Liver (tissue), 8 donors: ENCODE measurements at regions not wholly inside any gene's neighbourhood (a gene's known extent, or its start where the extent isn't known, plus 50 kb on each side); places are given as distances from the start of the nearest gene placed in this dataset.

Experiments used
- DNase-seq: peaks from one replicate; pipeline ENCODE4 v3.0.0-alpha.2; 2017; ENCODE audit warnings: low spot score
- H3K27ac ChIP-seq, 2 donors: one replicate each; pipeline ENCODE4 v1.7.0; 2013; ENCODE audit warnings: inconsistent platforms in 2 of 2, low read length in 2 of 2, control low read depth in 1 of 2, low read depth in 1 of 2, mild to moderate bottlenecking in 1 of 2
- H3K27me3 ChIP-seq, 4 donors: one replicate each; pipeline versions ENCODE4 v1.6.1 to v1.7.0; 2013; ENCODE audit warnings: low read length in 3 of 4, inconsistent platforms in 1 of 4, mild to moderate bottlenecking in 1 of 4, moderate library complexity in 1 of 4; ENCODE audit not compliant: control insufficient read depth in 4 of 4, insufficient read depth in 4 of 4
- H3K36me3 ChIP-seq, 4 donors: one replicate each; pipeline versions ENCODE4 v1.6.1 to v1.7.0; 2013; ENCODE audit warnings: low read length in 3 of 4, mild to moderate bottlenecking in 3 of 4, low read depth in 1 of 4, moderate library complexity in 1 of 4; ENCODE audit not compliant: control insufficient read depth in 4 of 4, insufficient read depth in 3 of 4
- H3K4me1 ChIP-seq, 4 donors: one replicate each; pipeline versions ENCODE4 v1.6.1 to v1.7.0; 2013; ENCODE audit warnings: low read length in 3 of 4, mild to moderate bottlenecking in 3 of 4, moderate library complexity in 1 of 4; ENCODE audit not compliant: control insufficient read depth in 4 of 4, insufficient read depth in 4 of 4
- H3K4me3 ChIP-seq, 3 donors: one replicate each; pipeline versions ENCODE4 v1.6.1 to v1.7.0; 2013; ENCODE audit warnings: low read length in 3 of 3, control low read depth in 1 of 3, low read depth in 1 of 3, mild to moderate bottlenecking in 1 of 3
- H3K9ac ChIP-seq, 2 donors: one replicate each; pipeline ENCODE4 v1.7.0; 2013; ENCODE audit warnings: low read length in 2 of 2, mild to moderate bottlenecking in 2 of 2, moderate library complexity in 2 of 2, control low read depth in 1 of 2, low read depth in 1 of 2
- H3K9me3 ChIP-seq, 4 donors: one replicate each; pipeline versions ENCODE4 v1.6.1 to v1.7.0; 2013; ENCODE audit warnings: low read length in 3 of 4; ENCODE audit not compliant: control insufficient read depth in 4 of 4
- ATF3 ChIP-seq: IDR thresholded peaks from 2 replicates; pipeline ENCODE4 v1.6.1; 2016; ENCODE audit warnings: antibody characterized with exemption
- CTCF ChIP-seq: fragments of 150-350 bp; IDR thresholded peaks from 2 replicates; pipeline ENCODE4 v1.5.1; 2017; ENCODE audit warnings: improper control_type of control experiment, low read depth, low read length; ENCODE audit not compliant: missing input control
- EGR1 ChIP-seq, 2 donors: IDR thresholded peaks; 2 replicates each; pipeline ENCODE4 v1.6.1; 2016 to 2018; ENCODE audit warnings: antibody characterized with exemption in 2 of 2, low read depth in 2 of 2
- FOXA1 ChIP-seq: IDR thresholded peaks from 2 replicates; pipeline ENCODE4 v1.6.1; 2016; ENCODE audit warnings: antibody characterized with exemption
- FOXA2 ChIP-seq: IDR thresholded peaks from 2 replicates; pipeline ENCODE4 v1.6.1; 2016; ENCODE audit warnings: antibody characterized with exemption
- GABPA ChIP-seq, 2 donors: IDR thresholded peaks in 1 of 2; conservative IDR thresholded peaks in 1 of 2; 2 replicates each; pipeline ENCODE4 v1.6.1; 2016; ENCODE audit warnings: antibody characterized with exemption in 2 of 2, mild to moderate bottlenecking in 1 of 2, moderate library complexity in 1 of 2
- HNF4A ChIP-seq, 2 donors: conservative IDR thresholded peaks; 2 replicates each; pipeline ENCODE4 v1.6.1; 2016; ENCODE audit warnings: antibody characterized with exemption in 2 of 2, mild to moderate bottlenecking in 2 of 2
- HNF4G ChIP-seq: IDR thresholded peaks from 2 replicates; pipeline ENCODE4 v1.6.1; 2016; ENCODE audit warnings: antibody characterized with exemption
- JUND ChIP-seq, 2 donors: IDR thresholded peaks; 2 replicates each; pipeline ENCODE4 v1.6.1; 2016; ENCODE audit warnings: antibody characterized with exemption in 2 of 2
- NR2F2 ChIP-seq: IDR thresholded peaks from 2 replicates; pipeline ENCODE4 v1.6.1; 2016; ENCODE audit warnings: antibody characterized with exemption
- RAD21 ChIP-seq, 2 donors: IDR thresholded peaks; 2 replicates each; pipeline ENCODE4 v1.6.1; 2016; ENCODE audit warnings: antibody characterized with exemption in 2 of 2, mild to moderate bottlenecking in 2 of 2
- REST ChIP-seq: IDR thresholded peaks from 2 replicates; pipeline ENCODE4 v1.6.1; 2016; ENCODE audit warnings: antibody characterized with exemption, mild to moderate bottlenecking
- RXRA ChIP-seq, 2 donors: IDR thresholded peaks; 2 replicates each; pipeline ENCODE4 v1.6.1; 2017 to 2018; ENCODE audit warnings: antibody characterized with exemption in 2 of 2, mild to moderate bottlenecking in 1 of 2
- SP1 ChIP-seq: IDR thresholded peaks from 2 replicates; pipeline ENCODE4 v1.6.1; 2018; ENCODE audit warnings: antibody characterized with exemption, mild to moderate bottlenecking
- TAF1 ChIP-seq: conservative IDR thresholded peaks from 2 replicates; pipeline ENCODE4 v1.6.1; 2016; ENCODE audit warnings: antibody characterized with exemption, mild to moderate bottlenecking
- YY1 ChIP-seq: IDR thresholded peaks from 2 replicates; pipeline ENCODE4 v1.6.1; 2016; ENCODE audit warnings: antibody characterized with exemption, mild to moderate bottlenecking
- WGBS: extraction: QIAGEN DNeasy Blood & Tissue Kit; methylation state at CpG from one replicate; pipeline ENCODE4 v1.1.7; 2013; 5-methylcytosine and 5-hydroxymethylcytosine counted together
- TF ChIP-seq, protein P1 (sequence below): IDR thresholded peaks from 2 replicates; pipeline ENCODE4 v1.6.1; 2016; ENCODE audit warnings: antibody characterized with exemption
- TF ChIP-seq, protein P2 (sequence below): IDR thresholded peaks from 2 replicates; pipeline ENCODE4 v1.6.1; 2016; ENCODE audit warnings: antibody characterized with exemption
- donor health status: healthy.
- donor health status: healthy.
- donor health status: healthy.
- donor health status: healthy.
- donor health status: healthy.

GRCh38 chr9:103243553-103243952, 248.4 kb downstream of the CYLC2 start:
- TF ChIP-seq SP1 (no peak), FOXA2 (no peak), CTCF (no peak), JUND (IDR thresholded peaks at IDR 0.05) (no peak), REST (no peak), HNF4A (conservative IDR thresholded peaks at IDR 0.05) (no peak), GABPA (IDR thresholded peaks at IDR 0.05 in 1 of 2, conservative IDR thresholded peaks at IDR 0.05 in 1 of 2) (no peak), EGR1 (IDR thresholded peaks at IDR 0.05; ENCODE audit: low read depth in 2 of 2) (no peak), HNF4G (no peak), YY1 (no peak), TAF1 (no peak), ATF3 (no peak), NR2F2 (no peak), FOXA1 (no peak), RAD21 (IDR thresholded peaks at IDR 0.05) (no peak)
- TF ChIP-seq, protein P1, sequence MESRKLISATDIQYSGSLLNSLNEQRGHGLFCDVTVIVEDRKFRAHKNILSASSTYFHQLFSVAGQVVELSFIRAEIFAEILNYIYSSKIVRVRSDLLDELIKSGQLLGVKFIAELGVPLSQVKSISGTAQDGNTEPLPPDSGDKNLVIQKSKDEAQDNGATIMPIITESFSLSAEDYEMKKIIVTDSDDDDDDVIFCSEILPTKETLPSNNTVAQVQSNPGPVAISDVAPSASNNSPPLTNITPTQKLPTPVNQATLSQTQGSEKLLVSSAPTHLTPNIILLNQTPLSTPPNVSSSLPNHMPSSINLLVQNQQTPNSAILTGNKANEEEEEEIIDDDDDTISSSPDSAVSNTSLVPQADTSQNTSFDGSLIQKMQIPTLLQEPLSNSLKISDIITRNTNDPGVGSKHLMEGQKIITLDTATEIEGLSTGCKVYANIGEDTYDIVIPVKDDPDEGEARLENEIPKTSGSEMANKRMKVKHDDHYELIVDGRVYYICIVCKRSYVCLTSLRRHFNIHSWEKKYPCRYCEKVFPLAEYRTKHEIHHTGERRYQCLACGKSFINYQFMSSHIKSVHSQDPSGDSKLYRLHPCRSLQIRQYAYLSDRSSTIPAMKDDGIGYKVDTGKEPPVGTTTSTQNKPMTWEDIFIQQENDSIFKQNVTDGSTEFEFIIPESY = no peak
- TF ChIP-seq, protein P2, sequence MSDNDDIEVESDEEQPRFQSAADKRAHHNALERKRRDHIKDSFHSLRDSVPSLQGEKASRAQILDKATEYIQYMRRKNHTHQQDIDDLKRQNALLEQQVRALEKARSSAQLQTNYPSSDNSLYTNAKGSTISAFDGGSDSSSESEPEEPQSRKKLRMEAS = no peak

GRCh38 chr9:103245369-103245768, 250.2 kb downstream of the CYLC2 start:
- Histone ChIP-seq H3K9me3 (no peaks in the 10 kb centered on the region), H3K27me3 (peaks cover 0 to 4% (median 0%) of the 10 kb centered on the region in 4 donors), H3K27ac (no peak overlapping the region), H3K9ac (no peak overlapping the region), H3K4me3 (no peak overlapping the region), H3K36me3 (no peaks in the 10 kb centered on the region), H3K4me1 (no peaks in the 10 kb centered on the region)
- no peak for DNase-seq
- WGBS = 74% methylated on average over 1 of the region's 1 CpG
- TF ChIP-seq, protein P2 = no peak
- TF ChIP-seq RXRA (IDR thresholded peaks at IDR 0.05) (no peak), ATF3 (no peak), SP1 (no peak), NR2F2 (no peak), FOXA1 (no peak), HNF4A (conservative IDR thresholded peaks at IDR 0.05) (no peak), JUND (IDR thresholded peaks at IDR 0.05) (no peak), GABPA (IDR thresholded peaks at IDR 0.05 in 1 of 2, conservative IDR thresholded peaks at IDR 0.05 in 1 of 2) (no peak), REST (no peak)

More at GRCh38 chr9:103243553-103243952, 248.4 kb downstream of the CYLC2 start:
- 32% methylated on average over 2 of the region's 2 CpGs for WGBS
- Histone ChIP-seq H3K9me3 (no peaks in the 10 kb centered on the region), H3K27ac (no peak overlapping the region), H3K4me1 (no peaks in the 10 kb centered on the region), H3K4me3 (no peak overlapping the region), H3K9ac (no peak overlapping the region), H3K27me3 (peaks cover 0 to 2% (median 0%) of the 10 kb centered on the region in 4 donors), H3K36me3 (no peaks in the 10 kb centered on the region)
- no peak for DNase-seq
